Activated CD8-positive, alpha-beta T cell treated with anti-CD3 and anti-CD28 coated beads for 36 hours (primary cell): ENCODE measurements at regions not wholly inside any gene's neighbourhood (a gene's known extent, or its start where the extent isn't known, plus 50 kb on each side); places are given as distances from the start of the nearest gene placed in this dataset.
"Not testable (repeated sequence)": the region's sequence is repeated elsewhere in the genome, so short reads cannot be mapped to it uniquely, and the experiment has no call there.

ENCODE experiments used
- ATAC-seq: fragments of 200-7000 bp; cut with Tn5 transposase; one replicate; pipeline ENCODE4 v1.10.0; 2021; ENCODE audit warnings: mild to moderate bottlenecking, moderate library complexity
- CTCF ChIA-PET: fragments of 350-600 bp; sonication (Branson Sonifier 250); formaldehyde crosslinking; loops from one replicate; lab custom pipeline; 2021; ENCODE audit warnings: antibody characterized with exemption; lab: Charles Lee
- POLR2A ChIA-PET: fragments of 350-600 bp; sonication (Branson Sonifier 250); formaldehyde crosslinking; loops from one replicate; lab custom pipeline; 2021; ENCODE audit warnings: antibody characterized with exemption; lab: Charles Lee
- DNase-seq: peaks from one replicate; pipeline ENCODE4 v3.0.0-alpha.2; 2020
- H3K27ac Mint-ChIP-seq: one replicate; pipeline ENCODE4 v1.8.0; 2021; ENCODE audit warnings: mild to moderate bottlenecking, mixed read lengths
- H3K27me3 Mint-ChIP-seq: one replicate; pipeline ENCODE4 v1.8.0; 2021; ENCODE audit warnings: mixed read lengths
- H3K36me3 Mint-ChIP-seq: one replicate; pipeline ENCODE4 v1.8.0; 2021; ENCODE audit warnings: low read depth, mixed read lengths
- H3K4me1 Mint-ChIP-seq: one replicate; pipeline ENCODE4 v1.8.0; 2021; ENCODE audit warnings: low read depth, mixed read lengths
- H3K4me3 Mint-ChIP-seq: one replicate; pipeline ENCODE4 v1.8.0; 2021; ENCODE audit warnings: mild to moderate bottlenecking, moderate library complexity, mixed read lengths
- H3K9me3 Mint-ChIP-seq: one replicate; pipeline ENCODE4 v1.8.0; 2021; ENCODE audit warnings: mixed read lengths
- intact Hi-C: fragments of 100-400 bp; cut with micrococcal nuclease; formaldehyde crosslinking; loops from one replicate; pipeline ENCODE4 v1.10.0; 2022
- TF ChIP-seq, protein P1 (sequence below): fragments of 200-600 bp; IDR thresholded peaks from one replicate; pipeline ENCODE4 v1.8.0; 2022; ENCODE audit warnings: antibody characterized with exemption, mild to moderate bottlenecking

DNA sequence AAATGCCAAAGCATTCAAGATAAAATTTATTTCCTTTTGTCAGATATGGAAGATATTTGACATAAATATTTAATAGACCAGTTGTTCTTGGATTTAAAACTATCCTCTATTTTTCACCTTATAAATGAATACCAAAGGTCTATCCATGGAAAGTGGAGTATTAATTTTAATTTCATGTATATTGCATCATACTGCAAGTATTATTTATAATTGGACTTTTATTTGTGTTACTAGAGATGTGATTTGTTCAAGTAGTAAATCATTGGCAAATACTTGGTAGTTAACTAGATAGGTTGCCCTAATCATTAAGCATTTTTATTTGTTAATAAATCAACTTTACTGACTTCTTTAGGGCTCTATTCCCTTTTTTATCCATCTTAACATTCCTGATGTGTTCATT is 98.1 kb downstream of the CDC14C start:
- Mint-ChIP-seq H3K27ac (no peak overlapping the region), H3K4me3 (no peak overlapping the region), H3K36me3 (no peaks in the 10 kb centered on the region), H3K9me3 (peaks cover 3% of the 10 kb centered on the region), H3K4me1 (no peaks in the 10 kb centered on the region), H3K27me3 (no peaks in the 10 kb centered on the region)
- ATAC-seq (no peak), DNase-seq (no peak)
- intact Hi-C loops, result no loop called here
- ChIA-PET POLR2A (no interaction called here), CTCF (no interaction called here)
- TF ChIP-seq, protein P1, sequence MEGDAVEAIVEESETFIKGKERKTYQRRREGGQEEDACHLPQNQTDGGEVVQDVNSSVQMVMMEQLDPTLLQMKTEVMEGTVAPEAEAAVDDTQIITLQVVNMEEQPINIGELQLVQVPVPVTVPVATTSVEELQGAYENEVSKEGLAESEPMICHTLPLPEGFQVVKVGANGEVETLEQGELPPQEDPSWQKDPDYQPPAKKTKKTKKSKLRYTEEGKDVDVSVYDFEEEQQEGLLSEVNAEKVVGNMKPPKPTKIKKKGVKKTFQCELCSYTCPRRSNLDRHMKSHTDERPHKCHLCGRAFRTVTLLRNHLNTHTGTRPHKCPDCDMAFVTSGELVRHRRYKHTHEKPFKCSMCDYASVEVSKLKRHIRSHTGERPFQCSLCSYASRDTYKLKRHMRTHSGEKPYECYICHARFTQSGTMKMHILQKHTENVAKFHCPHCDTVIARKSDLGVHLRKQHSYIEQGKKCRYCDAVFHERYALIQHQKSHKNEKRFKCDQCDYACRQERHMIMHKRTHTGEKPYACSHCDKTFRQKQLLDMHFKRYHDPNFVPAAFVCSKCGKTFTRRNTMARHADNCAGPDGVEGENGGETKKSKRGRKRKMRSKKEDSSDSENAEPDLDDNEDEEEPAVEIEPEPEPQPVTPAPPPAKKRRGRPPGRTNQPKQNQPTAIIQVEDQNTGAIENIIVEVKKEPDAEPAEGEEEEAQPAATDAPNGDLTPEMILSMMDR, result no peak

DNA sequence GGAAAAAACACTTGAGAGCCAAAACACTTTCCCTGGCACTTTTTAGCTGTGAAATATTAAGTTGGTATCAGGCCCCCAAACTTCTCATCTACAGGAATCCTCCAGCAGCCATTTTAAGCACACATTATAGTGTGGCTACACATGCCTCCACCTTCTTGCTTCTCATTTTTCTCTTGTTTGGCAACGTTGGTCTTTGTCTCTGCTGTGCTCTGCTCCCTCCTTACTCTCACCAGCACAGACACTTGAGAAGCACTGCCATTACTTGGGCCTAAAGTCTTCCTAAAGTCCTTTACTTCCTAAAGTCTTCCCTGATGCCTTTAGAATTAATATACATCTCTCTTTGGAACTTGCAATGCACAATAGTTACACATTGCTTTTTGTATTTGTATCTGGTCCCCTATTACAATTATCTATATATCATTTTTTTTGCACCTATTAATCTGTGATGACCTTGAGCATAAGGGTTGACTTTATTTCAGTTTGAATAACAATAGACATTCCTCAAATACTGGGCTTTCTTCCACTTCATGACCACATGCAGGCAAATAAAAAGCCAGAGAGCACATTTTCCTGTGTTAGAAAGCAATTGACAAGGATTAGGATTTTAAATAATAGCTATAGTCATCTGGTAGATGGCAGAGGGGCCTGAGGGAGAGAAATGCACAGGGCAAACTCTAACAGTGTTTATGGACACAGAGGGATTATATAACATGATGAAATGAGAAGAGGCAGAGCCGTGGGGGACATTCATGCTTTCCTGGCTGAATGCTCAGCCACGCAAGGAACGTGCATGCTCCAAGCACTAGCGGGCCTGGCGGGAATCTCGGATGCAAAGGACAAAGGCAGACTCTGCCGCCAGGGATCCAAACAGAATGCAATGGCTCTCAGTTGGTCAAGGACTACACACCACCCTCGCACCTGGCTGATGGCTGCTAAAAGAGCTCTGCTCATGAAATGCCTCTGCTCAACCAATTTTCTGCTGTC is 99.3 kb downstream of the CDC14C start:
- Mint-ChIP-seq H3K36me3 (no peaks in the 10 kb centered on the region), H3K27me3 (no peaks in the 10 kb centered on the region), H3K4me1 (no peaks in the 10 kb centered on the region), H3K9me3 (peaks cover 3% of the 10 kb centered on the region), H3K27ac (no peak overlapping the region), H3K4me3 (no peak overlapping the region)
- ChIA-PET POLR2A (no interaction called here), CTCF (no interaction called here)
- intact Hi-C loops, result no loop called here
- DNase-seq, result no peak
- TF ChIP-seq, protein P1, result no peak
- no peak for ATAC-seq

GRCh38 chr7:49030221-49030620 is 105.9 kb downstream of the CDC14C start:
- Mint-ChIP-seq H3K27me3 (no peaks in the 10 kb centered on the region), H3K4me1 (no peaks in the 10 kb centered on the region), H3K4me3 (no peak overlapping the region), H3K9me3 (peaks cover 4% of the 10 kb centered on the region), H3K36me3 (no peaks in the 10 kb centered on the region), H3K27ac (no peak overlapping the region)
- intact Hi-C loops, result no loop called here
- TF ChIP-seq, protein P1, result no peak
- ATAC-seq (no peak), DNase-seq (no peak)
- ChIA-PET CTCF (no interaction called here), POLR2A (no interaction called here)

DNA sequence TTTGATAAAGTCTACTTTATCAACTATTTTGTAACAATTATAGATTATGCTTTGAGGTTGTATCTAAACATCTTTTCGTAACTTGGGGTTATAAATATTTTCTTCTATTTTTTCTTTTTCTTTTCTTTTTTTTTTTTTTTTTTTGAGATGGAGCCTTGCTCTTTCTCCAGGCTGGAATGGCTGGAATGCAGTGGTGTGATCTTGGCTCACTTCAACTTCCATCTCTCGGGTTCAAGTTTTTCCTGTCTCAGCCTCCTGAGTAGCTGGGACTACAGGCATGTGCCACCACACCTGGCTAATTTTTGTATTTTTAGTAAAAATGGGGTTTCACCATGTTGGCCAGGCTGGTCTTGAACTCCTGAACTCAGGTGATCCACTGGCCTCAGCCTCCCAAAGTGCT is 108.8 kb downstream of the CDC14C start:
- ATAC-seq, intact Hi-C loops, DNase-seq, H3K27me3 Mint-ChIP-seq, H3K4me1 Mint-ChIP-seq, H3K27ac Mint-ChIP-seq, CTCF ChIA-PET, H3K36me3 Mint-ChIP-seq, H3K4me3 Mint-ChIP-seq, H3K9me3 Mint-ChIP-seq, POLR2A ChIA-PET: not testable (repeated sequence)

DNA sequence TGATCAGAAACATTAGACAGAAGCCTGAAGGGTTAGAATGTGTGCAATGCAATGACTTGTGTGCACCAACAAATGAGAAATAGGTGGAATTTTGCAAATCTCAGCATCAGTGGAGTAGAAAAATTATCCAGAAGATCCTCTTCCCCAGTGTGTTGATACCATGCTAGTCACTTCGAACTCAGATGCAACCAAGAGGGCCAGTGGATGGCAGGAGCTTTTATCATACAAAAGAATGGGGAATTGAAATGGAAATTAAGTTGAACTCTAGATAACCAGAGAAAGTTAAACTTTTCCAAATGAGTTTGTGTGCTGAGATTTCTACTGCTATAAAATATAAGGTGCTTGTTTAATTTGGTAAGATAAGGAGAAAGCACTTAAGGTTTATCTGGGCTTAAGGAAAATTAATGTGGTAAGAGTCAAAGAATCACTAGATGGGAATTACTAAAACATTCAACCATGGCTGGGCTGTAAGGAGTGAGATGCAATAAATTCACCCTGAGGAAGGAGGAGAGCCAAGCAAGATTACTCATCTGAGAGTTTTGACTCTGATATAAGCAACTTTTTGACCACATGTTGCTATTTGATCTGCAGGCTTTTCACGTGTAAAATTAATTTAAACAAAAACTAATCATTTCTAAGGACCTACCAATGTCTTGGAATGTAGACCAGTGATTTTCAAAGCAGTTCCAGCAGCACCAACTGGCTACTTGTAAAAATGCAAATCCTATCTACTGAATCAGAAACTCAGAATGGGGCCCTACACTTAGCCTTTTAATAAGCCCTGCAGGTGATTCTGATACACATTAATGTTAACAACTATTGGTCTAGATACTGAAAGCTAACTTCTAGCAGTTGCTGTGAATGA is 113.2 kb downstream of the CDC14C start:
- TF ChIP-seq, protein P1, result no peak
- H3K27me3 Mint-ChIP-seq, result no peaks in the 10 kb centered on the region
- no peak for ATAC-seq
- H3K27ac Mint-ChIP-seq, result no peak overlapping the region
- H3K9me3 Mint-ChIP-seq, result no peaks in the 10 kb centered on the region
- POLR2A ChIA-PET, result no interaction called here
- no peak for DNase-seq
- intact Hi-C loops, result no loop called here
- CTCF ChIA-PET, result no interaction called here
- H3K4me3 Mint-ChIP-seq, result no peak overlapping the region
- H3K4me1 Mint-ChIP-seq, result no peaks in the 10 kb centered on the region
- H3K36me3 Mint-ChIP-seq, result no peaks in the 10 kb centered on the region
